Gastrocnemius medialis (tissue), 4 donors: ENCODE measurements at regions not wholly inside any gene's neighbourhood (a gene's known extent, or its start where the extent isn't known, plus 50 kb on each side); places are given as distances from the start of the nearest gene placed in this dataset.
"Not testable (repeated sequence)": the region's sequence is repeated elsewhere in the genome, so short reads cannot be mapped to it uniquely, and the experiment has no call there.

ENCODE experiments used
- ATAC-seq, 2 donors: fragments of 150-250 bp; one replicate each; pipeline ENCODE4 v1.9.1; 2016
- DNase-seq, 2 donors: peaks; one replicate each; pipeline ENCODE4 v3.0.0-alpha.2; 2019
- H3K27ac ChIP-seq, 4 donors: fragments of 200-600 bp; sonication (generic); 1 replicate in 1 of 4; 2 replicates in 3 of 4; pipeline ENCODE4 v1.5.1; 2016 to 2018; ENCODE audit warnings: mild to moderate bottlenecking in 2 of 4, moderate library complexity in 1 of 4
- H3K27me3 ChIP-seq, 3 donors: fragments of 200-600 bp; sonication (generic) in 2 of 3; 1 replicate in 1 of 3; 2 replicates in 2 of 3; pipeline versions ENCODE4 v1.5.1 to v1.6.0; 2016 to 2019; ENCODE audit warnings: mild to moderate bottlenecking in 1 of 3, moderate library complexity in 1 of 3
- H3K36me3 ChIP-seq, 2 donors: fragments of 200-600 bp; sonication (generic) in 1 of 2; one replicate each; pipeline ENCODE4 v1.5.1; 2017 to 2018
- H3K4me1 ChIP-seq, 2 donors: fragments of 200-600 bp; sonication (generic) in 1 of 2; one replicate each; pipeline ENCODE4 v1.5.1; 2016 to 2017; ENCODE audit warnings: mild to moderate bottlenecking in 2 of 2
- H3K4me3 ChIP-seq, 4 donors: fragments of 200-600 bp; sonication (generic) in 3 of 4; 1 replicate in 1 of 4; 2 replicates in 3 of 4; pipeline ENCODE4 v1.5.1; 2016 to 2019; ENCODE audit warnings: mild to moderate bottlenecking in 2 of 4
- H3K9me3 ChIP-seq, 3 donors: fragments of 200-600 bp; sonication (generic) in 2 of 3; 1 replicate in 1 of 3; 2 replicates in 2 of 3; pipeline ENCODE4 v1.5.1; 2016 to 2019
- POLR2A ChIP-seq, 2 donors: fragments of 450-650 bp; IDR thresholded peaks; one replicate each; pipeline ENCODE4 v1.6.1; 2017; ENCODE audit warnings: antibody characterized with exemption in 2 of 2, mild to moderate bottlenecking in 2 of 2, moderate library complexity in 2 of 2
- in situ Hi-C, 4 donors: fragments of 200-750 bp; cut with MboI; loops; one replicate each; pipeline versions ENCODE4 v1.15.0 to v1.8.0; 2017; ENCODE audit warnings: low sequenced_read_pairs in 4 of 4
- intact Hi-C: fragments of 100-400 bp; cut with DNase I; formaldehyde crosslinking; loops from one replicate; pipeline ENCODE4 v1.15.1; 2023; ENCODE audit warnings: low total_unique reads
- TF ChIP-seq, protein P1 (sequence below), 5 experiments: fragments of 450-650 bp in 3 of 5; fragments of 200-600 bp in 2 of 5; sonication (generic) in 2 of 5; IDR thresholded peaks in 4 of 5; conservative IDR thresholded peaks in 1 of 5; 1 replicate in 4 of 5; 2 replicates in 1 of 5; pipeline ENCODE4 v1.5.1; 2016 to 2019; ENCODE audit warnings: antibody characterized with exemption in 5 of 5, mild to moderate bottlenecking in 3 of 5, moderate library complexity in 3 of 5

DNA sequence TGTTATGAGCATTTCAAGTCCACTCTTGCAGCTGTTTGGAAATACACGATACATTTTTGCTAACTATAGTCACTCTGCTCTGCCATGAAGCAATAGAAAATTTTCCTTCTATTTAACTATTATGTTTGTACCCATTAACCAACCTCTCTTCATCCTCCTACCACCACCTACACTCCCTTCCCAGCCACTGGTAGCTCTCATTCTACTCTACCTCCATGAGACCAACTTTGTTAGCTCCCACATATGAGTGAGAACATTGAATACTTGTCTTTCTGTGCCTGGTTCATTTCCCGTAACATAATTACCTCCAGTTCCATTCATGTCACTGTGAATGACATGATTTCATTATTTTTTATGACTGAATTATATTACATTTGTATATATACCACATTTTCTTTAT lies 505.9 kb upstream of the CCNG1 start:
- H3K27me3 ChIP-seq = no peaks in the 10 kb centered on the region
- H3K4me3 ChIP-seq = no peak overlapping the region
- ATAC-seq = no peak
- intact Hi-C loops (no loop called here), in situ Hi-C loops (no loop called here)
- TF ChIP-seq POLR2A (IDR thresholded peaks at IDR 0.05) = no peak
- TF ChIP-seq, protein P1, sequence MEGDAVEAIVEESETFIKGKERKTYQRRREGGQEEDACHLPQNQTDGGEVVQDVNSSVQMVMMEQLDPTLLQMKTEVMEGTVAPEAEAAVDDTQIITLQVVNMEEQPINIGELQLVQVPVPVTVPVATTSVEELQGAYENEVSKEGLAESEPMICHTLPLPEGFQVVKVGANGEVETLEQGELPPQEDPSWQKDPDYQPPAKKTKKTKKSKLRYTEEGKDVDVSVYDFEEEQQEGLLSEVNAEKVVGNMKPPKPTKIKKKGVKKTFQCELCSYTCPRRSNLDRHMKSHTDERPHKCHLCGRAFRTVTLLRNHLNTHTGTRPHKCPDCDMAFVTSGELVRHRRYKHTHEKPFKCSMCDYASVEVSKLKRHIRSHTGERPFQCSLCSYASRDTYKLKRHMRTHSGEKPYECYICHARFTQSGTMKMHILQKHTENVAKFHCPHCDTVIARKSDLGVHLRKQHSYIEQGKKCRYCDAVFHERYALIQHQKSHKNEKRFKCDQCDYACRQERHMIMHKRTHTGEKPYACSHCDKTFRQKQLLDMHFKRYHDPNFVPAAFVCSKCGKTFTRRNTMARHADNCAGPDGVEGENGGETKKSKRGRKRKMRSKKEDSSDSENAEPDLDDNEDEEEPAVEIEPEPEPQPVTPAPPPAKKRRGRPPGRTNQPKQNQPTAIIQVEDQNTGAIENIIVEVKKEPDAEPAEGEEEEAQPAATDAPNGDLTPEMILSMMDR (IDR thresholded peaks at IDR 0.05 in 4 of 5, conservative IDR thresholded peaks at IDR 0.05 in 1 of 5) = no peak
- no peaks in the 10 kb centered on the region for H3K4me1 ChIP-seq
- no peak for DNase-seq
- no peaks in the 10 kb centered on the region for H3K9me3 ChIP-seq
- no peaks in the 10 kb centered on the region for H3K36me3 ChIP-seq
- H3K27ac ChIP-seq = no peak overlapping the region

DNA sequence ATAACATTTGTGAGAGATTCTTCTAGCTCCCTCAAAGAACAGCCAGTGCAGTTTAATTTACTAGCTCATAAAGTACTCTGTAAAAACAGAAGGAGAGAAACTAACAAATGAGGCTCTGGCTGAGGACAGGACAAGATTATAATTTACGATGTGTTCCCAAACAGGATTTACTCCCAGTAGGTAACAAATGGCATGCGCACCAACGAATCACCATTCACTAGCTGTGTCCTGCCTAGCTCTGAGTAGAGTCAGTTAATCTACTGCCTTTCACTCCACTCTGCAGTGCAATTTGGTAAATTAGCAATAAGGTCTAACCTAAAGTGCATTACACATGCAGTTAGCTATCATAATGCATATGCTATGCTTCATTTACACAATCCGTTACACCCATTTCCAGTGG lies 497.4 kb upstream of the CCNG1 start:
- no peak for ATAC-seq

DNA sequence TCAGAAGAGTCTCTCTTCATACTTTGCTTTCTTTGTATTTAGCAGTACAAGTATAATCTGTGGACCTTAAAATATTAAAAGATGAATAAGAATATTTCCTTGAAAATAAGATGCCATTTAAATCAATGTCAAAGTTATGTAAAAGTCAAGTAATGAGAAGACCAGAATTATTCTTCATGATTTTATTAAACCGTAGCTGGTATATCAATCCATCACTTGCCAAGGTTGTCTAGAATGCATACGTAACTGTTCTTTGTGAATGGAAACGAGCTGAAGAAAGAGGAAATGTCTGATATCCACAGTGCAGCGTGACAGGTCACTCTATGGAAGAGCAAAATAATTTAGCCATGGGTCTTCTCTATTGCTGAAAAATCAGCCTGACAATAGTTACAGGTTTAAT lies 488.7 kb upstream of the CCNG1 start:
- in situ Hi-C loops = no loop called here
- H3K4me3 ChIP-seq = no peak overlapping the region
- intact Hi-C loops = no loop called here
- H3K9me3 ChIP-seq = no peaks in the 10 kb centered on the region
- no peaks in the 10 kb centered on the region for H3K4me1 ChIP-seq
- TF ChIP-seq, protein P1 (IDR thresholded peaks at IDR 0.05 in 4 of 5, conservative IDR thresholded peaks at IDR 0.05 in 1 of 5) = no peak
- TF ChIP-seq POLR2A (IDR thresholded peaks at IDR 0.05) = no peak
- H3K36me3 ChIP-seq = no peaks in the 10 kb centered on the region
- DNase-seq (no peak), ATAC-seq (no peak)
- no peak overlapping the region for H3K27ac ChIP-seq
- H3K27me3 ChIP-seq = no peaks in the 10 kb centered on the region

More for the DNA sequence above, 497.4 kb upstream of the CCNG1 start:
- Histone ChIP-seq H3K4me3 (no peak overlapping the region), H3K9me3 (no peaks in the 10 kb centered on the region), H3K27me3 (no peaks in the 10 kb centered on the region), H3K27ac (no peak overlapping the region), H3K4me1 (no peaks in the 10 kb centered on the region), H3K36me3 (no peaks in the 10 kb centered on the region)
- TF ChIP-seq, protein P1 (IDR thresholded peaks at IDR 0.05 in 4 of 5, conservative IDR thresholded peaks at IDR 0.05 in 1 of 5) = no peak
- no peak for TF ChIP-seq POLR2A (IDR thresholded peaks at IDR 0.05)
- DNase-seq = no peak
- in situ Hi-C loops (no loop called here), intact Hi-C loops (no loop called here)

DNA sequence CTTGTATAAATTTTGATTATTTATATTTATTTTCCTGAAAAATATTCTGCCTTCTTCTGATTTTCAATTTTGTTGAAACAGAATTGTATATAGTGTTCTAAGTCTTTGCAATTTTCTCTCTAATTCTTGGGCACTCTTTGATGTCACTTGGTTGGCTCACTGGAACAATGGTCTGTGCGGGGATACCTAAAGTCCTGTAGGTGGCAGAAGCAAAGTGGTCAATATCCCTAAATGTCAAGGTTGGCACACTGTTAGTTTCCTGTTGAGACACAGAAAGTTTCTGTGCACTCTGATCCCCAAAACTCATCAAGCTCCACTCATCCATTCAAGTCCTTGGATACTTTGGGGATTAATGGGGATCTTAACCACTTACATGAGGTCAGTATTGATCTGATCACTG lies 480.8 kb upstream of the CCNG1 start:
- ATAC-seq = no peak
- Histone ChIP-seq H3K4me3 (no peak overlapping the region), H3K27ac (no peak overlapping the region), H3K36me3 (no peaks in the 10 kb centered on the region), H3K4me1 (no peaks in the 10 kb centered on the region), H3K9me3 (no peaks in the 10 kb centered on the region), H3K27me3 (no peaks in the 10 kb centered on the region)
- DNase-seq = no peak
- in situ Hi-C loops = no loop called here
- intact Hi-C loops = no loop called here
- no peak for TF ChIP-seq POLR2A (IDR thresholded peaks at IDR 0.05)
- TF ChIP-seq, protein P1 (IDR thresholded peaks at IDR 0.05 in 4 of 5, conservative IDR thresholded peaks at IDR 0.05 in 1 of 5) = no peak

DNA sequence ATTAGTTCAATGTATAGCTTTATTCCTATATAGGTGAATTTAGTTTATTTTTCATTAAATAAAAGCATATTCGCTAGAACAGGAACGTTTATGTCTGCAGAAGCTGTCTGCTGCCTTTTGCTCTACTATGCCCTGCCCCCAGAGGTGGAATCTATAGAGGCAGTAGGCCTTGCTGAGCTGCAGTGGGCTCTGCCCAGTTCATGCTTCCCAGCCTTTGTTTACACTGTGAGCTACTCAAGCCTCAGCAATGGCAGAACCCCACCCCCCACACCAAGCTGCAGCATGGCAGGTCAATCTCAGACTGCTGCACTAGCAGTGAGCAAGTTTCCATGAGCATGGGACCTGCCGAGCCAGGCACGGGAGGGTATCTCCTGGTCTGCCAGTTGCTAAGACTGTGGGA lies 473.3 kb upstream of the CCNG1 start:
- in situ Hi-C loops = not testable (repeated sequence)

More for the DNA sequence above, 473.3 kb upstream of the CCNG1 start:
- DNase-seq, H3K27me3 ChIP-seq, H3K4me3 ChIP-seq, H3K4me1 ChIP-seq, H3K27ac ChIP-seq, H3K36me3 ChIP-seq, ATAC-seq, intact Hi-C loops, H3K9me3 ChIP-seq: not testable (repeated sequence)
